Motor neuron (in vitro differentiated cells): ENCODE measurements at regions not wholly inside any gene's neighbourhood (a gene's known extent, or its start where the extent isn't known, plus 50 kb on each side); places are given as distances from the start of the nearest gene placed in this dataset.
"Not testable (repeated sequence)": the region's sequence is repeated elsewhere in the genome, so short reads cannot be mapped to it uniquely, and the experiment has no call there.

Experiments
- ATAC-seq, 8 experiments: fragments of 200-7000 bp; cut with Tn5 transposase; replicated peaks in 6 of 8; 2 replicates each; pipeline ENCODE4 v1.8.0; 2021; ENCODE audit warnings: mild to moderate bottlenecking in 8 of 8, moderate library complexity in 8 of 8
- H3K27ac ChIP-seq, 2 donors: fragments of 250-450 bp; sonication (Bioruptor Pico); 2 replicates each; pipeline ENCODE4 v1.9.0; 2021; ENCODE audit warnings: antibody characterized with exemption in 2 of 2, mild to moderate bottlenecking in 2 of 2, moderate library complexity in 1 of 2
- H3K4me1 ChIP-seq, 2 donors: fragments of 250-450 bp; sonication (Bioruptor Pico); replicated peaks in 1 of 2; 2 replicates each; pipeline ENCODE4 v1.6.1; 2021; ENCODE audit warnings: antibody characterized with exemption in 2 of 2, mild to moderate bottlenecking in 2 of 2, moderate library complexity in 1 of 2
- H3K4me3 ChIP-seq, 5 donors: fragments of 250-450 bp; sonication (Bioruptor Pico); 2 replicates each; pipeline ENCODE4 v1.9.0; 2021; ENCODE audit warnings: antibody characterized with exemption in 5 of 5, mild to moderate bottlenecking in 5 of 5, moderate library complexity in 4 of 5
- WGBS, 10 experiments: fragments of 450-650 bp; shearing (Covaris generic); methylation state at CpG; one replicate each; pipeline ENCODE4 v1.0.0; 2022; 5-methylcytosine and 5-hydroxymethylcytosine counted together
- in situ Hi-C, 9 experiments: fragments of 400-800 bp; cut with MboI; loops; one replicate each; pipeline ENCODE4 v1.15.0; 2021; ENCODE audit warnings: low sequenced_read_pairs in 9 of 9, low pct_unique_long_range_greater_than_20kb in 2 of 9; ENCODE audit not compliant: unreplicated experiment in 9 of 9

- Histone ChIP-seq H3K4me1 (peaks cover 3 to 7% of the 10 kb centered on the region in 2 donors), H3K27ac (no peak overlapping the region), H3K4me3 (no peak overlapping the region)
- WGBS, 10 experiments, result 0 to 100% (median 0%) methylated on average over 1 to 3 of the region's 3 CpGs; no CpG with 5 or more reads in 4 of the 10 experiments
- in situ Hi-C loops, result no loop called here
- no peak for ATAC-seq
Observed at GRCh38 chr6:131490441-131490840, 82.6 kb upstream of the ARG1 start.

- Histone ChIP-seq H3K27ac (no peak overlapping the region), H3K4me1 (peaks cover 3 to 7% of the 10 kb centered on the region in 2 donors), H3K4me3 (no peak overlapping the region)
- WGBS, 10 experiments, result 40 to 100% (median 76%) methylated on average over 1 to 4 of the region's 4 CpGs; no CpG with 5 or more reads in 4 of the 10 experiments
- in situ Hi-C loops, result no loop called here
- peak in 5 of 8 experiments; percentile 56 to 92 (median 74) for ATAC-seq
Observed at GRCh38 chr6:131492932-131493573, 80.0 kb upstream of the ARG1 start.

- H3K4me1 ChIP-seq, H3K4me3 ChIP-seq, ATAC-seq, H3K27ac ChIP-seq, in situ Hi-C loops: not testable (repeated sequence)
- 10 to 100% (median 74%) methylated on average over 1 to 3 of the region's 5 CpGs; no CpG with 5 or more reads in 3 of the 10 experiments for WGBS, 10 experiments
Observed at GRCh38 chr6:131504387-131504786, 68.6 kb upstream of the ARG1 start.

GRCh38 chr6:131510094-131510493, 62.9 kb upstream of the ARG1 start:
- Histone ChIP-seq H3K27ac (no peak overlapping the region), H3K4me1 (no peaks in the 10 kb centered on the region), H3K4me3 (no peak overlapping the region)
- ATAC-seq, result peak in 3 of 8 experiments; percentile 22 to 64 (median 52)
- WGBS, 10 experiments, result 13 to 80% (median 51%) methylated on average over 2 to 5 of the region's 5 CpGs
- in situ Hi-C loops, result loop anchor here in 1 of 9 experiments (10.0 kb wide), 1 partner anchor 305 kb away; no protein-coding TSS in a partner anchor

GRCh38 chr6:131510591-131510990, 62.4 kb upstream of the ARG1 start:
- Histone ChIP-seq H3K4me1 (no peaks in the 10 kb centered on the region), H3K4me3 (no peak overlapping the region), H3K27ac (no peak overlapping the region)
- ATAC-seq, result peak in 1 of 8 experiments; percentile 29
- in situ Hi-C loops, result loop anchor here in 1 of 9 experiments (10.0 kb wide), 1 partner anchor 306 kb away; no protein-coding TSS in a partner anchor

GRCh38 chr6:131519670-131520436, 53.2 kb upstream of the ARG1 start:
- WGBS, 10 experiments, result 0 to 100% (median 33%) methylated on average over 1 to 2 of the region's 2 CpGs; no CpG with 5 or more reads in 5 of the 10 experiments
- no peak overlapping the region for H3K4me3 ChIP-seq
- in situ Hi-C loops, result loop anchor here in 1 of 9 experiments (10.0 kb wide), 1 partner anchor 315 kb away; no protein-coding TSS in a partner anchor
- H3K4me1 ChIP-seq, result no peaks in the 10 kb centered on the region
- ATAC-seq, result peak in 3 of 8 experiments; percentile 90 to 97 (median 91)
- H3K27ac ChIP-seq, result no peak overlapping the region
